ENCODE measurements at regions not wholly inside any gene's neighbourhood (a gene's known extent, or its start where the extent isn't known, plus 50 kb on each side); places are given as distances from the start of the nearest gene placed in this dataset.

- POLR2A ChIA-PET: no interaction called here
- TF ChIP-seq RBAK (CRISPR knock-in tag; IDR thresholded peaks at IDR 0.05) (no peak), ZNF292 (CRISPR knock-in tag; IDR thresholded peaks at IDR 0.05; ENCODE audit: borderline replicate concordance, low read depth) (no peak), ETV6 (CRISPR knock-in tag; conservative IDR thresholded peaks at IDR 0.05) (no peak), ZNF3 (CRISPR knock-in tag; IDR thresholded peaks at IDR 0.05) (no peak), ZBTB33 (CRISPR knock-in tag; IDR thresholded peaks at IDR 0.05) (no peak), PRDM4 (CRISPR knock-in tag; IDR thresholded peaks at IDR 0.05; ENCODE audit: borderline replicate concordance) (no peak), ZBTB49 (CRISPR knock-in tag; IDR thresholded peaks at IDR 0.05; ENCODE audit: borderline replicate concordance) (no peak), ZNF484 (CRISPR knock-in tag; IDR thresholded peaks at IDR 0.05; ENCODE audit: borderline replicate concordance, low read depth) (no peak), ZNF230 (CRISPR knock-in tag; IDR thresholded peaks at IDR 0.05) (no peak), MEIS2 (CRISPR knock-in tag; IDR thresholded peaks at IDR 0.05) (no peak), ZNF552 (CRISPR knock-in tag; IDR thresholded peaks at IDR 0.05; ENCODE audit: borderline replicate concordance) (no peak)
- TF ChIP-seq, protein P1, sequence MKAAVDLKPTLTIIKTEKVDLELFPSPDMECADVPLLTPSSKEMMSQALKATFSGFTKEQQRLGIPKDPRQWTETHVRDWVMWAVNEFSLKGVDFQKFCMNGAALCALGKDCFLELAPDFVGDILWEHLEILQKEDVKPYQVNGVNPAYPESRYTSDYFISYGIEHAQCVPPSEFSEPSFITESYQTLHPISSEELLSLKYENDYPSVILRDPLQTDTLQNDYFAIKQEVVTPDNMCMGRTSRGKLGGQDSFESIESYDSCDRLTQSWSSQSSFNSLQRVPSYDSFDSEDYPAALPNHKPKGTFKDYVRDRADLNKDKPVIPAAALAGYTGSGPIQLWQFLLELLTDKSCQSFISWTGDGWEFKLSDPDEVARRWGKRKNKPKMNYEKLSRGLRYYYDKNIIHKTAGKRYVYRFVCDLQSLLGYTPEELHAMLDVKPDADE (CRISPR knock-in tag; IDR thresholded peaks at IDR 0.05): no peak
- 77% methylated on average over 3 of the region's 3 CpGs for WGBS (ENCODE audit: low lambda C conversion rate)
- H3K79me2 ChIP-seq (ENCODE audit: insufficient read depth, low read length): no peaks in the 10 kb centered on the region
- in situ Hi-C loops (cut with HindIII; ENCODE audit: extremely low pct_ligation_motif_present, low pct_unique_long_range_greater_than_20kb) (no loop called here), intact Hi-C loops (cut with micrococcal nuclease; ENCODE audit: unreplicated experiment) (no loop called here)
- H3K4me1 ChIP-seq (ENCODE audit: insufficient read depth, low read length): 0 out of 2 replicates have a peak, but pooled peaks cover 5% of the 10 kb centered on the region
- no peak overlapping the region for H3K27ac ChIP-seq (ENCODE audit: extremely low read length, insufficient read depth, low read length)
- ATAC-seq: no peak
- no TSS peak for BruUV-seq (replicated peaks)
- H3K36me3 ChIP-seq (replicated peaks in 1 of 2; ENCODE audit: control insufficient read depth in 1 of 2, insufficient read depth in 2 of 2, low read length in 2 of 2): no peaks in the 10 kb centered on the region
- DNase-seq (ENCODE audit: low spot score): no peak
- peaks cover 6% of the 10 kb centered on the region; the same call in 1 of the 2 replicates for H3K9me3 ChIP-seq (ENCODE audit: low read length)
- H3K4me2 ChIP-seq (ENCODE audit: low read depth, low read length): no peak overlapping the region
- no peak for FAIRE-seq
- H3K9ac ChIP-seq (ENCODE audit: insufficient read depth, low read depth, low read length): no peak overlapping the region
- H3K27me3 ChIP-seq (ENCODE audit: control insufficient read depth in 1 of 2, insufficient read depth in 2 of 2, low read length in 2 of 2): no peaks in the 10 kb centered on the region
- CTCF ChIA-PET (ENCODE audit: low intra/inter-chr PET ratio, low total read pairs): no interaction called here
- H3K4me3 ChIP-seq (replicated peaks in 1 of 3; ENCODE audit: insufficient read depth in 1 of 3, low read depth in 2 of 3, low read length in 3 of 3): no peak overlapping the region
- no peak overlapping the region for H2AFZ ChIP-seq (ENCODE audit: low read length)
- H4K20me1 ChIP-seq (ENCODE audit: insufficient read depth, low read length): no peaks in the 10 kb centered on the region
These were observed 259.2 kb downstream of the IRS1 start for GRCh38 chr2:226540204-226540994.
